ENCODE measurements at regions not wholly inside any gene's neighbourhood (a gene's known extent, or its start where the extent isn't known, plus 50 kb on each side); places are given as distances from the start of the nearest gene placed in this dataset.

- DNase-seq: no peak
These were observed 135.0 kb upstream of the ARL4C start for GRCh38 chr2:234631646-234632514.

DNA sequence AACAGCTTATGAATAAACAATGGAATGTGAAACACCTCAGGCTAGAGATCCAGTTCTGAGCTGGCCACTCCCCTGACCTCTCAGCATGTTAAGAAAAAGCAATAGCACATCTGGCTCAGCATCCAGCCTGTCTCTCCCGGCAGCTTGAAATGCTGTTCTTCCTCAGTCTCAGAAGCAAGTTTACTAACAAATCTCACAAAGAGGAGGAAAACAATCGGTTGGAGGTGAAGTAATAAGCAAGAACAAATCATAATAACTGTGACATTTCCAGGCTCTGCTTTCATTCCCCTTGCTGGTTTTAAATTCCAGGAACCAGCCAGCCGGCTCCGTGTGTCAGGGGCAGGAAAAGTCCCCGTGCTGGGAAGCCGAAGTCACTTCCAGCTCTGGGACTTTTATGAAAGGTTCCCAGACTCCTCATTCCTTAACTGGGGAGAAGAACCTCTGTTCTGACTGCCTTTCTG is 133.9 kb upstream of the ARL4C start:
- DNase-seq: no peak

DNA sequence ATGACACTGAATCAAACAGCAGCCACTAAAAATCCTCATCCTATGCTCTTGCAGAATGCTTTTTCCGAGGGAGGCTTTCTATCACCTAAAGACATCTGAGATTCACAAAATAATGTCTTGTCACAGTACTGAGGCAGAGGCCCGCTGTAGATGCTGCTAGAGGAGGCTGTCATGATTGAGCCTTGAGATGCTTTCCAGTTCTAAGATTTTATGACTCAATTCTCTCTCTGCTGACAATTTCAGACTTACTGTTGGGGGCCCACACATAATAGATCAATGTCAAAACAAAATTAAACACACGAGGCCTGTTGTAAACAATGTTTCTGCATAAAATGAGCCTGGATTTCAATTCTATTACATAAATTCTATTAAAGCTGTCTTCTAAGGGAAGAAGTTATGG is 132.7 kb upstream of the ARL4C start:
- DNase-seq: no peak

DNA sequence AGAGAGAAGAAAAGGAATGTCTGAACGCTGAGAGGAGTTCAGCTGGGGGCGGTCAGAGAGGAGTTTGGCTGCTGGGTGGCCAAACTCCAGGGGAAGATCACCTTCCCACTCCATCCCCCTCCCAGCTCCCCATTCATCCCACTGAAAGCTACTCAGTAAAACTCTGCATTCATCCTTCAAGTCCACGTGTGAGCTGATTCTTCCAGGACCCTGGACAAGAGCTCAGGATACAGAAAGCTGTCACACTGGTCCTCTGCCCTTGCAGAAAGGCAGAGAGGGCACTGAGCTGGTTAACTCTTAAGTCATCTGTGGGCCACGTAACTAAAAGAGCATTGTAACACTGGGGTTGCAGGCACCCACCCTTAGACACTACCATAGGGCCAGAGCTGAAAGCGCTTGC is 132.1 kb upstream of the ARL4C start:
- DNase-seq: no peak

GRCh38 chr2:234627308-234627707 is 130.4 kb upstream of the ARL4C start:
- DNase-seq: no peak

DNA sequence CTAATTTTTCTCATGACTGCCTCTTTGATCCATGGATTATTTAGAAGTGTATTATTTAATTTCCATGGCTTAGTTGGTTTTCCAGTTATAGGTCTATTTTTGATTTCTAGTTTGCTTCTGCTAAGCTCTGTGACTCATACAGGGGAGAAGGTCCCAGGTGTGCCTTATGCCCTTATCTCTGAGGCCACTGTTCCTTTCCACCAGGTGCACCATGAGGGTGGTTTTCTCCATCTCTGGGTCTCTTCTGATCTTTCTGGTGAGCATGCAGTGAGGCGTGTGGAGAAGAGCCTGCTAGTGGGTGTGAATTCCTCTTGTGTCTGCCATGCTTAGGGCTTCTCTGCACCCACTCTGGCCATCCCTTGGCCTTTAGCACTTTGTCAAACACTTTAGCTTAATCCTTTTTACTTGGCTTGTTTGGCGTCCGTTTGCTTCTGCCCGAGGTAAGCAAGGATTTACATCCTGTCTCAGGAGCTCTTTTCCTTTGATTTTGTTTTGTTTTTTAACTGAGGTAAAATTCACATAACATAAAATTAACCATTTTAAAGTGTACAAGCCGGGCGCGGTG is 129.8 kb upstream of the ARL4C start:
- no peak for DNase-seq

DNA sequence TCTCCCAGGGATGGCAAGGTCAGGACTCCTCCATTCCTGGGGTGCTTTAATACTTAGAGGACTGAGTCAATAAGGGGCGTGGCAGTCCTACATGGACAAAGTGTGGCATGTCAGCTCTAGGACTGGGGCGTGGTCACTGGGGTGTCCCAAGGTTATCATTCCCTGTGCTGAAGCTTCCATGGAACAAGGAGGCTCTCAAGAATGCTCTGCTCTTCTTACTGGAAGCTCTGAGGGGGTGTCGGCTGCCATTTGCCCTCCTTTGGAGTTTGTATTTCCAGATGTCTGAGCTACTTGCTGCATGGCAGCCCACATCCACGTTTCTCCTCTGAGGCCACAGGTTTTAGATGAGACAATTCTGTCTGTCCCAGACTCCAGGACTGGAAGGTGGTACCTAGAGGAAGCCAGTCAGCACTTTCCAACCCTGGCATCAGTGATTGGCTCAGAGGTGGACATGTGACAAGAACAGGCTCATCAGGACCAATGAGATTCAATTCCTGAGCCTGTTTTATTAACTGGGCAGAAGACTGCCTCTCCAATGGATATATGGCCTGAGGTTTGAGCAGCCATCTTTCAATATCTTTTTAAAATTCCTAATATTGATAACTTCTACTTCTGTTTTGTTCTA is 128.9 kb upstream of the ARL4C start:
- no peak for DNase-seq

GRCh38 chr2:234623521-234623991 is 126.7 kb upstream of the ARL4C start:
- DNase-seq: no peak

GRCh38 chr2:234621120-234621519 is 124.2 kb upstream of the ARL4C start:
- no peak for DNase-seq

DNA sequence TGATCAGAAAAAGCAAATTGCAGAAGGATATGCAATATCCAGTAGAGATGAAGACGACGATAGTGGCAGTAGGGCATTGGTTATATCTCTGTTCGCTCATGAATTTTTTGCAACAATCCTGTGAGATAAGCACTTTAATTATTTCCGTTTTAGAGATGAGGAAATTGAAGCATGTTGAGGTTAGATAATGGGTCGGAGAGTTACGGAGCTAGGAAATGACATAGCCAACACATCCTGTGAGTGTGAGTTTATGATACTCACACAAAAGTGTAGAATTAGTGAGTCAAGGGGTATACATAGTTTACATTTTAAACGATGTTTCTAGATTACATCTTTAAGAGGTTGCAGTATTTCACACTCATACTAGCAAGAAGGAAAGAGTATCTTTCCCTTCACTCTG is 123.1 kb upstream of the ARL4C start:
- DNase-seq: no peak

DNA sequence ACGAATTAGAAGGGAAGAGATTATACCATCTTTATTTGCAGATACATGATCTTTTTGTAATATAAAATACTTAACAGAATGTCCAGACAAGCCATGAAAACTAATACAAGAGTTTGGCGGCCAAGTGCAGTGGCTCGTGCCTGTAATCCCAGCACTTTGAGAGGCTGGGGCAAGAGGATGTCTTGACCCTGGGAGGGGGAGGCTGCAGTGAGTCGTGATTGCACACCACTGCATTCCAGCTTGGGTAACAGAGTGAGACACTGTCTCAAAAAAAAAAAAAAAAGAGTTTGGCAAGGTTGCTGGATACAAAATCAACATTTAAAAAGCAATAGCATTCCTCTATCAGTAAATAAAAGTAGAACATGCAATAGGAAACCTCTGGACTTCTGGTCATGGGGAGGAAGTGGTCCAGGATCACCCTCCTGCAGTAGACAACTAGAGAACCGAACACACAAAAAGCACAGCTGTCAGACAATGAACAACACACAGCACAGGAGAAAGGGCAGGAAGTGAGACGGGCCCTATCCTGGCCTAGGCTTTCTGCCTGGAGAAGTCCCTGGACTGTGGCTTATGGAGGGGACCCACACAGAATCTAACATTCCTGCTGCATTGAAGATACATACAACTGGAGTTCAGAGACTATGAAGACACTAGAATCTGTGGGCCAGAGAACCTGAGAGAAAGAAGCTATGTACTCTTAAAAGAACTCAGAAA is 118.9 kb upstream of the ARL4C start:
- DNase-seq: no peak

DNA sequence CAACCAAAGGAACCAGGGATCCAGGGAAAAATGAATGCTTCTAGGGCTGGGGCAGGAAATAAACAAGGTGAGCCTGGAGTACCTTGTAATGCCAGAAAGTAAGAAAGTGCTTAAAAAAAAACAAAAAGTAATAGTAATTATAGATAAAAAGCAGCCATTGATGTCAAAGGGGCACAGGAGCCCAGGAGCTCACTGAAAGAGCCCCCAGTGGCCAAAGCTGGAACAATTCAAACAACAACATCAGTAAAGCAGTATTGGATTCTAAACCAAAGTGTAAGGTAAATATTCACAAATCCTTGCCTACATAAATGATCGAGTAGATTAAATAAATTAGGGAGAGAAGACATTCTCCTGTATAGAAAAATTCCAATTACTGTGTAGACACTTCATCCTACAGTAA is 114.3 kb upstream of the ARL4C start:
- DNase-seq: no peak

DNA sequence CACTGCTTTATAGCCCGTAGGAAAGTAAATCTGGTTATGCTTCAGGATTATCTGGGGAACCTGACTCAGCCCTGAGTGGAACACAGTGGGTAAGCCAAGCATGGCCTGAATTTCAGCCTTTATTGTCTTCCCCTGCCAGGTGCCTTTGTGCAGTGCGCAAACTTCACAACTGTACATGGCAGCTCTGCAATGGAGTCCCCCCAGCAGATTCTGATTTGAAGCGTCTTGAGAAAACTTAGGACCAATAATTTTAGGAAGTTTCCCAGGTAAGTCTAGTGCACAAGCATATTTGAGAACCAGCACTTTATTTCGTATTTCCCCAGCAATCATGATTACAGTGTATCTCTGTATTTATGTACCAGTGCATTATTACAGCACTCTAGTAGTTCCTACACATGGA is 112.1 kb upstream of the ARL4C start:
- no peak for DNase-seq

DNA sequence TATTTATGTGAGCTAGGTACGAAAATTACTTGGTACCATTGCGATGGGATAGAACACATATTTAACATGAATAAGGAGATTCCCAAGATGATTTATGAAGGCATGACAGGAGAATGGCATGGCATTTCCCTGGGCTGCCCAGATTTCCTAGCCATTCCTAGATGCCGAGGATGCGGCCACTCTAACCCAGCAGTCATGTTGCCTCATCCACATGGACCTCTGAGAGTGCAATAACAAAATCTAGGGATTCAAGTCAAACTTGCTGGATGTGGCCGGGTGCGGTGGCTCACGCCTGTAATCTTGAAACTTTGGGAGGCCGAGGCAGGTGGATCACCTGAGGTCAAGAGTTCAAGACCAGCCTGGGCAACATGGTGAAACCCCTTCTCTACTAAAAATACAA is 110.8 kb upstream of the ARL4C start:
- DNase-seq: no peak

DNA sequence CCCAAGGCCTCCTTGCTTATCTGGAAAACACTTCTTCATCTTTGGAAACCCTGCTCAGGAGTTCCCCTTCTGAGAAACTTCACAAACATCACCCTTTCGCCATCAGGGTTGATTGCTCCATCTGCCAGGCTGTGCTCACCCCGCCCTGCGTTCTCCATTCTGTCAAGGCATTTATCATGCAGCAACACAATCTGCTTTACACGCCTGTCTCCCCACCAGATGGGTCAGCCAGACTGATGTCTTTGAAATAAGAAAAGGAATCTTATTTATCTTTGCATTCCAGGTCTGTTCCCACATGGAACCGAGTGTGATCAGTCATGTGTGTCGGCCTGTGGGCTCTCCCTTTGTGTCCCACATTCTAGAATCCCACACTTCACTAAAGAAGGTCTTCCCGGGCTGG is 110.0 kb upstream of the ARL4C start:
- DNase-seq: no peak

DNA sequence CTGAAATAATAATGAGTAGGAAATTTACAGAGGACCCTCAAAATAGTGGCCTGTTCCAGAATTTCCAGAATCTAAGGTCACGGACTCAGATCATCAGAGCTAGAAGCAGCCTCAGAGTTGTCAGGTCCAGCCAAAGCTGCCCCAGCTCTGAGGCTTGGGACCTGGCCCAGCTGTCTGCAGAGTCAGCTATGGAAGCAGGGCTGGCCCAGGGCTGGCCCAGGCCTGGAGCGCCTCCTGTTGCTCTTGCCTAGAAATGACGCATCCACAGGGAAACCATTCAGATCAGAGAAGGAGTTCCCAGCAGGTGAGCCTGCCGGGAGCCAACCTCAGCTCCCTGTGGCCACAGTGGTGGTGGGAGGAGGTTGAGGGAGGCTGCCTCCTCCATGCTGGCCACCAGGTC is 106.7 kb upstream of the ARL4C start:
- DNase-seq: no peak

DNA sequence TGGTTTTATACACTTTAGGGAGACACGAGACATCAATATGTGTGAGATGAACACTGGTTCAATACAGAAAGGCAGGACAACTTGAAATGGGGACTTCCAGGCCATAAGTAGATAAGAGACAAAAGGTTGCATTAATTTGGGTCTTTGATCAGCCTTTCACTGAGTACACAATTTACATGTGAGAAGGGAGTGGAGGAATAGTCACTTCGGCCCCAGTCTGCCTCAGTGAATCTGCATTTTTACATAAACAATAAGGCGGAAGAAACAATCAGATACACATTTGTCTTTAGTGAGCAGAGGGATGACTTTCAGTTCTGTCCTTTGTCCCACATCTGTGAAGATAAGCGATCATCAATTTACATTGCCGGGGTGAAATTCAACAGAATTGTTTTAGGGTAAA is 104.3 kb upstream of the ARL4C start:
- DNase-seq: no peak

DNA sequence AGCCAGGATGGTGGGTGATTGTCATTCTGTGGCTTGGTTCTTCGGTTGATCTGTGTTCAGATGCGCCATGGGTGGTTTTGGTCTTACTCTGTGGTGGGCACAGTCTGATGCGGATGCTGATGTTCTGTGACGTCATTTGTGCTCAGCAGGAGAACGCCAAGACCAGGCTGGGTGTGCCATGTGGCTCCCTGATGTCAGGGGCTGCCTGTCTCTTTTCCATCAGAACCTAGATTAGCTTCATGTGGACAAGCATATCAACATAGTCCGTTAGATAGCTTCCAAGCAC is 100.6 kb upstream of the ARL4C start:
- no peak for DNase-seq

- no peak for DNase-seq
These were observed 100.1 kb upstream of the ARL4C start for GRCh38 chr2:234596696-234597575.

- no peak for DNase-seq
These were observed 98.9 kb upstream of the ARL4C start for GRCh38 chr2:234595829-234596228.

- no peak for DNase-seq
These were observed 97.8 kb upstream of the ARL4C start for GRCh38 chr2:234594715-234595114.

DNA sequence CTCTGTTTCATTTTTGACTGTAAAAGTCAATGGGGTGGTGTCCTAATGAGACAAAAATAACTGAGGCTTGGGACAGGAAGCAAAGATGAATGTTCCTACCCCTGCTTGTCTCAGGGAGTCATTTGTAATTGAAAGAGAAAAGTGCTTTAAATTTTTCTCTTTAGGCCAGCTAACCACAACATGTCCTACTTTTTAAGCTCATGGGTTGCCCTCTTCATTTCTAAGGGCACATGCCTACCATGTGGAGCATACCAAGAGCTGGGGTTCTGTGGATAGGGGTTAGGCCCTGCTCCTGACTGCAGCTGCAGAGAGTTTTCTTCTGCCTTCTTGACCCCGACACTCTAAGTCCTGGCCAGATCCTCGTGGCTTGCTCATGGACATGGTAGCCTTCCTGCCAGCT is 96.8 kb upstream of the ARL4C start:
- no peak for DNase-seq

DNA sequence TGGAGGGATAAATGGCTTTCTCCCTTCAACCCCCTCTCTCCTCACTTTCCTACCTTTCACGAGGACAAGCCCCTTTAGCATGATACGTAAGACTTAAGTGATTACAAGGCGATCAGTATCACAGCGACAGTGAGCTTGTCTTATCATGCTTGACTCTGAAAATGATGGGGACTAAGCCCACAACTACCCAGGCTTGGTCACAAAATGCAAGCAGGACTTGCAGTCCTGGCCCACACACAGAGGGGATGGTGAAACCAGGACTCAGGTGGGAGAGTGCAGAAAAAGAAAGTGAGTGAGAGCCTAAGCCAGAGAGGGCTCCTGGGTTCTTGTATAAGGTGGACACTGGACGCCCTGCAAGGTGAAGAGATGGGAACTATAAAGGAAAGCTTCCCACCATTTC is 95.7 kb upstream of the ARL4C start:
- no peak for DNase-seq

Data from activated naive CD4-positive, alpha-beta T cell (primary cell).